HUES48 (cell line): ENCODE measurements at regions not wholly inside any gene's neighbourhood (a gene's known extent, or its start where the extent isn't known, plus 50 kb on each side); places are given as distances from the start of the nearest gene placed in this dataset.
"Not testable (repeated sequence)": the region's sequence is repeated elsewhere in the genome, so short reads cannot be mapped to it uniquely, and the experiment has no call there.

Experiments used
- H3K27ac ChIP-seq: one replicate; pipeline ENCODE4 v1.7.0; 2013; ENCODE audit warnings: low read depth, low read length, inconsistent platforms
- H3K27me3 ChIP-seq: 2 replicates; pipeline ENCODE4 v1.6.1; 2013; ENCODE audit warnings: mild to moderate bottlenecking, low read length; ENCODE audit not compliant: control insufficient read depth, insufficient read depth
- H3K36me3 ChIP-seq: 2 replicates; pipeline ENCODE4 v1.6.1; 2013; ENCODE audit warnings: low read length; ENCODE audit not compliant: control insufficient read depth, insufficient read depth
- H3K4me1 ChIP-seq: 2 replicates; pipeline ENCODE4 v1.6.1; 2013; ENCODE audit warnings: mild to moderate bottlenecking, low read length; ENCODE audit not compliant: control insufficient read depth, insufficient read depth
- H3K4me3 ChIP-seq: 2 replicates; pipeline ENCODE4 v1.5.1; 2013; ENCODE audit warnings: mild to moderate bottlenecking, low read depth, low read length
- H3K9ac ChIP-seq: 2 replicates; pipeline ENCODE4 v1.6.1; 2013; ENCODE audit warnings: mild to moderate bottlenecking, low read depth, low read length, moderate library complexity
- H3K9me3 ChIP-seq: 2 replicates; pipeline ENCODE4 v1.6.1; 2013; ENCODE audit warnings: low read length; ENCODE audit not compliant: control insufficient read depth, insufficient read depth

- no peaks in the 10 kb centered on the region for H3K9me3 ChIP-seq
- H3K4me3 ChIP-seq, result no peak overlapping the region
- H3K4me1 ChIP-seq, result no peaks in the 10 kb centered on the region; the same call in 1 of the 2 replicates
- H3K27me3 ChIP-seq, result no peaks in the 10 kb centered on the region
- no peaks in the 10 kb centered on the region for H3K36me3 ChIP-seq
- H3K9ac ChIP-seq, result no peak overlapping the region
- no peak overlapping the region for H3K27ac ChIP-seq
These were observed 104.7 kb downstream of the GPR85 start for GRCh38 chr7:112981966-112982365.

DNA sequence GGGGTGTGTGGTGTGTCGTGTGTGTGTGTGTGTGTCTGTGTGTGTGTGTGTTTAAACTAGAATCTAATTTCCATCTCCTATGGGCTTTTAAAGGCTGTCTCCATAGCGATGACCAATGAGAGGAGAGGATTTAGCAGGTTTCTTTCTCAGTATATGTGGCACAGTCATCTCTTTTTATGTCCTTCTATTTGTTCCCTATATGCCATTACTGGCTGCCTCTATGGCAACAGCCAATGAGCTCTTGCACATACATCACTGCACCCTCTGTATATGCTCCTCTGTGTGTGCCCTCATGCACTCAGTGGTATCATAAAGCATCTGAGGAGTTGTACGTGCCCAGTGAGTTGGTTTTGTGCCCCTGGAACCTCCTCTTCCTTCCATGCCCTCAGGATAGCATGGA, 107.6 kb downstream of the GPR85 start:
- not testable (repeated sequence) for H3K9ac ChIP-seq, H3K27me3 ChIP-seq, H3K4me1 ChIP-seq, H3K27ac ChIP-seq, H3K4me3 ChIP-seq, H3K9me3 ChIP-seq, H3K36me3 ChIP-seq

DNA sequence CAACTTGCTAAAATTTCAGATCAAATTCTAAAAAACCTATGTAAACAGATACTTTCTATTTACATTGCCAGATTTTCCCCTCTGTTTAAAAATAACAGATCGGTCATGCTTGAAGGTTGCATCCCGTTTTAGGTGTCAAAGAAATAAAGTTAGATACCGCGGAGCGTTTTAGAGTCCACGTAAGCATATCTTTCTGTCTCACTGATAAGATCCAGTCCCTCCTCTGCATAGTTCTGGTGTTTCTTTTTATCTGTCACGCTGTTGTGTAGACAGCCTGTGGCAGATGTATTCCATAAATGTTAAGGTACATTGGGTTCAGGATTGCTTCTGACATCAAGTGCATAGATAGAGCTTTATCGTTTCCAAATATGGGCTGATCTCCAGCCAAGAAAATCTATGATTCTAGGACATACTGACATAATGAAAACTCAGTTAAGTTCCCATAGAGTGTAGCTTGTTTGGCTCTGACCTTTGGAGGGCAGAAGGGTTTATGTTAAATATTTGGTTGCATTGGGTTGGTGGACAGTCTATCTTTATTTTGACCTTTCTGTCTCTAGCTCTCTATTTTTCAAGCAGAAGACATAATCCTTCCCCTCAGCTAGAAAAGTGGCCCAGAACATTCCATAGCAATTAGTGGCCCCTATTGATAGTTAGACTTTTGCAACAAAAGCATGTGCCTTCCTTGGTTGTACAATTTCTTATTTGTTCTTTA, 109.2 kb downstream of the GPR85 start:
- H3K9me3 ChIP-seq, H3K4me3 ChIP-seq, H3K9ac ChIP-seq, H3K36me3 ChIP-seq, H3K4me1 ChIP-seq, H3K27ac ChIP-seq, H3K27me3 ChIP-seq: not testable (repeated sequence)

DNA sequence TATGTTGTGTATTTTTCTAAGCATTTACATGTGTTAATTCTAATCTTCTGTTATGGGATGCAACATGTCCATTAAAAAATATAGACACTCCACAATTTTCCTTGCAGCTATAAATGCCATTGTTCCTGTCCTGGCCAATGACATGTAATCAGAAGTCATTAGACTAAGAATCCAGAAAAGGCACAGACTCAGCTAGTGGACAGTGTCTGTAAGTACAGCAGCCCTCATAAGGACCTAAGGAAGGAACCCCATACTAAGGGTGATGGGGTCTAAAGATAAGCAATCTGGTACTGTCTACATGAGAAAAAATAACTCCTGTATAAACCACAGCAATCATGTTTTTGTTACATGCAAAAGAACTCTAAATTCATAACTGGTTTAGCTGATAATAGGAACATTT, 115.9 kb downstream of the GPR85 start:
- no peaks in the 10 kb centered on the region for H3K36me3 ChIP-seq
- no peak overlapping the region for H3K27ac ChIP-seq
- no peaks in the 10 kb centered on the region for H3K4me1 ChIP-seq
- H3K27me3 ChIP-seq, result no peaks in the 10 kb centered on the region
- no peak overlapping the region for H3K4me3 ChIP-seq
- no peak overlapping the region for H3K9ac ChIP-seq
- H3K9me3 ChIP-seq, result no peaks in the 10 kb centered on the region

- Histone ChIP-seq H3K36me3 (no peaks in the 10 kb centered on the region), H3K9me3 (no peaks in the 10 kb centered on the region), H3K4me3 (no peak overlapping the region), H3K27me3 (no peaks in the 10 kb centered on the region), H3K4me1 (no peaks in the 10 kb centered on the region), H3K27ac (no peak overlapping the region), H3K9ac (no peak overlapping the region)
These were observed 116.7 kb downstream of the GPR85 start for GRCh38 chr7:112969946-112970345.

GRCh38 chr7:112965506-112965905, 121.1 kb downstream of the GPR85 start:
- H3K27me3 ChIP-seq, result no peaks in the 10 kb centered on the region
- H3K4me3 ChIP-seq, result no peak overlapping the region
- H3K9me3 ChIP-seq, result no peaks in the 10 kb centered on the region
- no peaks in the 10 kb centered on the region for H3K4me1 ChIP-seq
- no peaks in the 10 kb centered on the region for H3K36me3 ChIP-seq
- H3K27ac ChIP-seq, result no peak overlapping the region
- no peak overlapping the region for H3K9ac ChIP-seq

DNA sequence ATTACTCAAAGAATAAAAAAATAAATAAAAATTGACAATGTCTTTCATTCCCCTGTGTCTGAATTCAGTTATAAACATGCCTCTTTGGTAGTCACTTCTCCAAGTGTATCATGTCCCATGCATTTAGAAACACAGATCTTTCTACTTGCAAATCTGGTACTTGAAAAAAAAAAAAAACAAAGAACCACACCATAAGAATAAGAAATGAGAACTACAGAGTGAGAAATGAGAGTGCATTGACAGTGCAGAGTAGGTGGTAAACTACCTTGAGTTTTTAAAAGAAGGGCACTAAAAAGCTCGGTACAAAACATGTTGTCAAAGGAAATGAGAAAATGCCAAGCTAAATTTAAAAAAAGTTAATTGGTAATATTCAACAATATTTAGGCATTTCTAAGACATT, 123.0 kb downstream of the GPR85 start:
- Histone ChIP-seq H3K36me3 (no peaks in the 10 kb centered on the region), H3K4me1 (no peaks in the 10 kb centered on the region)

DNA sequence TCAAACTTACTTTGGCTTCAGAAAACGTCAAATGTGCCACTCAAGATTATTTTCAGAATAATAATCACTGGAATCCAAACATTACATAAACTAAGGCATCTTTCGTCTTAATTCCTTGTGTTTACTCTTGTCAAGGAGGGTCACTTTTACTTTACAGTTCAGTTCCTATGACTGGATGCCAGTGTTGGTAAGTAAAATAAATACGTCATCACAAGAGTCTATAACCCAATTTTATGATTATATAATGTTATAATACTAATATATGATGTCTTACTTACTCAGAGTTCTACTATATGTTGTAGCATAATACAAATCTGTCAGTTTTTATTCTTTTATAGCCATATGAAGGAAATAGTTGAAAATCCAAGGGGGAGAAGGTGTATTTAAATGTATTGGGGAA, 123.8 kb downstream of the GPR85 start:
- Histone ChIP-seq H3K4me3 (no peak overlapping the region), H3K27me3 (no peaks in the 10 kb centered on the region), H3K27ac (no peak overlapping the region), H3K4me1 (no peaks in the 10 kb centered on the region), H3K9me3 (no peaks in the 10 kb centered on the region), H3K36me3 (no peaks in the 10 kb centered on the region), H3K9ac (no peak overlapping the region)

More for the DNA sequence above, 123.0 kb downstream of the GPR85 start:
- Histone ChIP-seq H3K4me3 (no peak overlapping the region), H3K27ac (no peak overlapping the region), H3K9me3 (no peaks in the 10 kb centered on the region), H3K9ac (no peak overlapping the region), H3K27me3 (no peaks in the 10 kb centered on the region)

DNA sequence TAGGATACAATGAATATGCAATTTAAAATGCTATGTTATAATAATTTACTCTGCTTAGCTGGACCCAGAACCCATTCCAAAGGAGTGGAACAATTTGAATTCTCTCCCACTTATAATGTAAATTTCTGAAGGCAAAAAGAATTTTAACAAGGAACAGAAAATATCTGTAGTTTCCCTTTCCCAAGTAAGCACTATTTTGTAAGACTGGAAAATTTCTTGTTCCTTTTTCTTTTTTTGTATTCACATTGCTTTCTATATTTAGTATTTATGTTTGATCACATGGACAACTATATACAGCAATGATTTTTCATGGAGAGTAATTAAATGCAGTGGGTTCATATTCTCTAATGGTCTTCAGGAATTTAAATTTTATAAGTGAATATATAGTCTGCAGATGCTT, 127.4 kb downstream of the GPR85 start:
- Histone ChIP-seq H3K4me1 (no peaks in the 10 kb centered on the region), H3K36me3 (no peaks in the 10 kb centered on the region), H3K9ac (no peak overlapping the region), H3K27ac (no peak overlapping the region), H3K4me3 (no peak overlapping the region), H3K9me3 (no peaks in the 10 kb centered on the region), H3K27me3 (no peaks in the 10 kb centered on the region)

DNA sequence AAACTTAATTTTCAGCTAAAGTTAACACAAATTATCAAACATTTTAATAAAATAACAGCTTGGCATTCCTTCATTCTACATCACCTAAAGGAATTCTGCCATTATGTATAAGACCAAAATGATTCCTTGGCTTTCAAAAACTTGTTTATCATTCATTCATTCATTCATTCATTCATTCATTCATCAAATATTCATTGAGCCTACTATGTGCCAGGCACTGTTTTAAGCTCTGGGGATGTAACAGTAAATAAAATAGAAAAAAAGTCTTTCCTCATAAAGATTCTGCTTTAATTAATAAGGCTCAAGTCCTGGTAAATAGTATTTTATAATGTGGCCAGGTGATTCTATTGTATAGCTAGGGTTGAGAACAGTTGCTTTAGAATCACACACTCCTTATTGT, 127.9 kb downstream of the GPR85 start:
- H3K36me3 ChIP-seq, result no peaks in the 10 kb centered on the region
- no peaks in the 10 kb centered on the region for H3K27me3 ChIP-seq
- no peak overlapping the region for H3K9ac ChIP-seq
- no peaks in the 10 kb centered on the region for H3K9me3 ChIP-seq
- H3K4me3 ChIP-seq, result no peak overlapping the region
- H3K4me1 ChIP-seq, result no peaks in the 10 kb centered on the region
- H3K27ac ChIP-seq, result no peak overlapping the region

GRCh38 chr7:112957901-112958300, 128.7 kb downstream of the GPR85 start:
- Histone ChIP-seq H3K9ac (no peak overlapping the region), H3K27ac (no peak overlapping the region), H3K9me3 (no peaks in the 10 kb centered on the region), H3K4me1 (no peaks in the 10 kb centered on the region), H3K4me3 (no peak overlapping the region), H3K27me3 (no peaks in the 10 kb centered on the region), H3K36me3 (no peaks in the 10 kb centered on the region)

DNA sequence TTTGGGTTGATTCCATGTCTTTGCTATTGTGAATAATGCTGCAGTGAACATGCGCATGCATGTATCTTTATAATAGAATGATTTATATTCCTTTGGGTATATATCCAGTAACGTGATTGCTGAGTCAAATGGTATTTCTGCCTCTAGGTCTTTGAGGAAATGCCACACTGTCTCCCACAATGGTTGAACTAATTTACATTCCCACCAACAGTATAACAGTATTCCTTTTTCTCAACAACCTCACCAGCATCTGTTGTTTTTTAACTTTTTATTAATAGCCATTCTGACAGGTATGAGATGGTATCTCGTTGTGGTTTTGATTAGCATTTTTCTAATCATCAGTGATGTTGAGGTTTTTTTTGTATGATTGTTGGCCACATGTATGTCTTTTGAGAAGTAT, 133.6 kb downstream of the GPR85 start:
- not testable (repeated sequence) for H3K36me3 ChIP-seq, H3K4me3 ChIP-seq, H3K27me3 ChIP-seq, H3K27ac ChIP-seq, H3K9me3 ChIP-seq, H3K9ac ChIP-seq, H3K4me1 ChIP-seq
